SK-N-DZ (cell line): ENCODE measurements at regions not wholly inside any gene's neighbourhood (a gene's known extent, or its start where the extent isn't known, plus 50 kb on each side); places are given as distances from the start of the nearest gene placed in this dataset.
"Not testable (repeated sequence)": the region's sequence is repeated elsewhere in the genome, so short reads cannot be mapped to it uniquely, and the experiment has no call there.

Experiments
- DNase-seq: peaks from one replicate; pipeline ENCODE4 v3.0.0-alpha.2; 2015; ENCODE audit warnings: low spot score

DNA sequence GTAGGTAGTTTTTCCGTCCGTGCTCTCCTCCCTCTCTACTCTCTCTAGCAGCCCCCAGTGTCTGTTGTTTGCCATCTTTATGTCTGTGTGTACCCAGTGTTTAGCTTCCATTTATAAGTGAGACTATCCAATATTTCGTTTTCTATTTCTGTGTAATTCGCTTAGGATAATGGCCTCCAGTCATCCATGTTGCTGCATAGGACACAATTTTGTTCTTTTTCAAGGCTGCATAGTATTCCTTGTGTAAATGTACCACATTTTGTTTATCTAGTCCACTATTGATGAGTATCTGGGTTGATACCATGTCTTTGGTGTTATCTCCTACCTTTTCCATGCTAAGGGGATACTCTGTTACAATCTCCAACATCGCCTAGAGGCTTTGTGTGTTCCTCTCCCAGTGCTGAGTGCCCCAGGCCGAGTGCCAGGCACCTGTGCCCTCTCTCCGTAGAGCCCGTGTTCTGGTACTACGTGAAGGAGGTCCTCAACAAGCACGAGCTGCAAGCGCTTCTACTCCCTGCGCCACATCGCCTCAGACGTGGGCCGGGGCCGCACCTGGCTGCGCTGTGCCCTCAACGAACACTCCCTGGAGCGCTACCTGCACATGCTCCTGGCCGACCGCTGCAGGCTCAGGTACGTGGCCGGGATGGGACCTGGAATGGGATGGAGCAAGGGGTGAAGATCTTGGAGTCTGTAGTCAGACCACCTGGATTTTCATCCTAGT, 51.0 kb downstream of the NPIPB11 start:
- not testable (repeated sequence) for DNase-seq

DNA sequence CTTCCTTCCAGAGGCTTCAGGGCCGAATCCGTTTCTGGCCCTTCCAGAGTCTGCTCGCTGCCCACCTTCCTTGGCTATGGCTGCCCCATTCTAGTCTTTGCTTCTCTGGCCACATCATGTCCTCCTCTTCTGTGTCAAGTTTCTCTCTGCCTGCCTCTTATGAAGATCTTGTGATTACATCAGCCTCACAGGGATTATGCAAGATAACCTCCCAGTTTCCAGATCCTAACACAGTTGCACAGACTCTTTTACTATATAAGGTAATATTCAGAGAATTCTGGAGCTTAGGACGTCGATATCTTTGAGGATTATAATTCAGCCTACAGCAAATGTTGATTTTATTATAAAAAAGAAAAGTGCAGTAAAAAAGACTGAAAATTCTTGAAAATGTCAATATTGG, 52.1 kb downstream of the NPIPB11 start:
- not testable (repeated sequence) for DNase-seq

DNA sequence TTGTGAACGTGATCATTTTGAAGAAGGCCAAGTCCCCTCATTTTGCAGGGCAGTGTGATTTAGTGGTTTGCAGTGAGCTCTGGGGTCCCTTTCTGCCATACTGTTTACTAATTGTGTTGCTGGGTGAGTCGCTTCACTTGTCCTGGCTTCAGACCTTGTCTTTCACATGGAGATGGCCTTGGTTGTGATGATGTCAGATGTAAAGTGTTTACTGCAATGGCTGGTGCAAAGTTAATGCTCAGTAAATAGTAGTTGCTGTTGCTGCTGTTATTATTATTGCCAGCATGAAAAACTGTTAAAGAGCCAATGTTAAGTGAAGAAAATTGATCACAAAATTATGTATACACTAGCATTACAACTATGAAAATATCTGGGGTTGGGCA, 53.9 kb downstream of the NPIPB11 start:
- not testable (repeated sequence) for DNase-seq

DNA sequence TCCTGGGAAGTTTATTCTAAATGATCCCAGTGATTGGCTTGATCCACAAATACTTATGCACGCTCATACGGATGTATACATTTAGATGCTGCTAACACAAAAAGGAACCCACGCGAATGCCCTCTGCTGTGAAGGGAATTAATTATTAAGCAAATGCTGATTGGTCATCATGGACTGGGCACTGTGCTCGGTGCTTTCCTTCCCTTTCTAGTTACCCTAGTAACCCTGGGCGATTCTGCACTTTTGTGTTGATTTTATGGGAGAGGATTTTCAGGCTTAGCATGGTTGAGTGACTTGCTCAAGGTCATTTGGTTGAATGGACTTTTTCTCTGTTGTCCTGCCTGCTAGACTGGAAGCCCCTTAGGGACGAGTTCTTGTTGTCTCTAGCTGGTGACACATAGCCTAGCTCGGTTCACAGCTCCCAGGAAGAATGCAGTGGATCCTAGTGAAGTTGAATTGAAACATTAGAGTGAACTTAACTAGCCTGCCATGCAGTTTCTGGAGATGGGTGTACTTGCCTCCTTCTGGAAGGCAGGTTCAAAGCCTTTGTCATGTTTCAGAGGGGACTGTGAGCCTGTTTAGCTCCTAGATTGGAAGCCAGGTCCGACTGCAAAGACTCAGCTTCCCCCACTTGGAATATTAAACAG, 54.4 kb downstream of the NPIPB11 start:
- DNase-seq, result not testable (repeated sequence)

DNA sequence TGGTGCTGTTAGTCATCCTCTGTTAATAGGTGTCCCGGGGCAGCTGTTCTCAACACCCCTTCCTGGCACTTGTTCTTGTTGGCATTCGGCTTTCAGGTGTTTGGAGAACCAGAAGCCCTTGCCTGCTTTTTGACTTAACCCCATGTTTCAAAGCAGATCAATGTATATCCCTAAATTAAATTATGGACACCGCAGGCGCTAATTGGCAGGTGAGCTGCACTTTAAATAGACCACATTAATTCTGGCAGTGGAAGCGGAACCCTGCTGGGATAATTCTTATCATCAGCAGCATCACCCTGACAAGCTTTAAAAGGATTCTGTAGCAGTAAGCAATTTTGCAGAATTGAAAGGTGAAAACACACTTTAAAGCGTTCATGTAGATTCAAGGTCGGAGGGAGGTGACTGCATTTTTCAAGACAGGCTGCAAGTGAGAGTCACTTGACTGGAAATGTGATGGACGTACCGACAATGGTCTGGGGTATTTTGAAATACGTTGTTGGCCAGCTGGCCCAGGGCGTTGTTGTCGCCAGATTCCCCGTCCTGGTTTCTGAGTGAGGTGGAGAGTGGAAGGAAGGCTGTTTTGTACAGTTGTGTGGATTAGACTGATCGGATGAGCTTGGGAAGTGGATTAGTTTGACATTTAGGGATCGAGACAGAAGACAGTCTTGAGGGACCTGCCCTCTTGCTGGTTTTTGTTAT, 55.1 kb downstream of the NPIPB11 start:
- DNase-seq, result not testable (repeated sequence)

DNA sequence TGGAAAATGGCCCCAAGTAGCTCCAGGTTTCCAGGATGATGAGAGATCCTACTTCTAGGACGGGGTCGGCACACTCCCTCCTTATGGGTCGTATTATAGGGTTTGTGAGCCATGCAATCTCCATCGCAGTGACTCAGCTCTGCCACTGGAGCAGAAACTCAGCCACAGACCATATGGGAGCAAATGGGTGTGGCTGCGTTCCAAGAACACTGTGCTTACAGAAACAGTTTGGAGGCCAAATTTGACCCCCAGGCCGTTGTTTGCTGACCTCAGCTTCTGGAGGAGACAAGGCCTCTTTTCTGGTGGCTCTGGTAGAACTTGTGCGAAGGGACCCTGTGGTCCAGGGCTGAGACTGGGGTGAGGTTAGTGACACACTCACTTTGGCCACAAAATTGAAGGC, 56.5 kb downstream of the NPIPB11 start:
- not testable (repeated sequence) for DNase-seq

DNA sequence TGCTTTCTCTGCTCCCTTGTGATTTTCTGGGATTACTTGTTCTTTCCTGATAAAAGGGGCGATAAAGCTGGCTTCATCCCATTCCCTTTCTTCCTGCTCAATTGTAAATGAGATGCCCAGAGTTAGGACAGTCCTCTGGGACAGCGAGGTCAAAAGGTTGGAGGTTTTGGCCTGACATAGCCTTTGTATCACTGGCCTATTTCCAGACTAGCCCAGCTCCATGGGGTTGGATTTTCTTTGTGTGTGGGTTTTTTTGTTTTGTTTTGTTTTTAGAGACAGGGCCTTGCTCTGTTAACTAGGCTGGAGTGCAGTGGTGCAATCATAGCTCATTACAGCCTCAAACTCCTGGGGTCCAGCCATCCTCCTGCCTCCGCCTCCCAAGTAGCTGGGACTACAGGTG, 57.8 kb downstream of the NPIPB11 start:
- not testable (repeated sequence) for DNase-seq

DNA sequence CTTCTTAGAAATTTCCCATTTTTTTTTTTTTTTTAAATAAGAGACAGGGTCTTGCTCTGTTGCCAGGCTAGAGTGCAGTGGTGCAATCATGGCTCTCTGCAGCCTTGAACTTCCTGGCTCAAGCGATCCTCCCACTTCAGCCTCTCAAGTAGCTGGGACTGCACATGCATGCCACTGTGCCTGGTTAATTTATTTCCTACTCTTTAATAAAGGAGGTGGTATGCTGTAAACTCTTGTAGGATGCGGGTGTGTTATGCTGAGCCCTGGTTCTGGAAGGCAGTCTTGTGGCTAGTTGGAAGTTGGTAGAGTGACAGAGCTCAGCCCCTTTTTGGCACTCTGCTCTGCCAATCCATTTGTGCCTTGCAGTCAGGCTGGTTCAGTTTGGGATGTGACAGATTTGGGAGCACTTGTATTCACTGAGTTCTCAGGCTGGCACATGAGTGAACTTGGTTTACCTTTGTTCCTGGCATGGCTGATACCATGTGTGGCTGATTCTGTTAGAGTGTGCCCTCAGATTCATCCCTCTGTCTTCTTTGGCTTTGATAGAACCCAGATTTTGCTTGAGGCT, 58.3 kb downstream of the NPIPB11 start:
- DNase-seq, result not testable (repeated sequence)

DNA sequence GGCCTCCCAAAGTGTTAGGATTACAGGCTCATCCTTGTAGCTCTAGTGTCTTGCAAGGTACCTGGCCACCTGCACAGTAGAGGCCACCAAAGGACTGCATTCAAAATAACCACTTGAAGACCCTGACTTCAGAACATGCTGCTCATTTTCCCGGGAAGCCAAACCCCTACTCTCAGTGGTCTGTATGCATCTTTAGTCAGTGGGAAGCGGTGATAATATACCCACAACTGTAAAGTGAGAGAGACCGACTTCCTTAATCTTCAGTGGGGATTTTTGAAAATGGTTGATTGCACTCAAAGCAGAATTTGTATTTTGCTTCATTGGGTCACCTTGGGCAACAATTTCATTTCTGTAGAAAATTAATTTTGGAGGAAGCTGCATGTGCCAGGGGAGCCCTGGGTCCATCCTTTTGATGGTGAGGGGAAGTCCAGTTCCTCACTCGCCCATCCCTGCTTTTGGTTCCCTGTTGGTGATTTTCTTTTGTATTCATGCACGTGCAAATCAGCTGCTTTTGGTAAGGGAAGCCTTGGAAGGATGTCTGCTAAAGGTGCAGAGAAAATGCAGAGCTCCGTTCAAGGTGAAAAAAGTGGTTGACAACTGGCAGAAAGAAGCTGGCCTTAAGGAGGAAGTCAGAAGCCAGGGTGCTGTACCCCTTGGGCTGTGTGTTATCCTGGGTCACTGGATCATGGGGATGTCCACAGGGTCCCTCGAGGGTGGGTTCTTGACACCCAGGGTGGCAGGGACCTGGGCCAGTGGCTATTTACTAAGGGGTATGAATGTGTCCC, 59.5 kb downstream of the NPIPB11 start:
- DNase-seq, result not testable (repeated sequence)

DNA sequence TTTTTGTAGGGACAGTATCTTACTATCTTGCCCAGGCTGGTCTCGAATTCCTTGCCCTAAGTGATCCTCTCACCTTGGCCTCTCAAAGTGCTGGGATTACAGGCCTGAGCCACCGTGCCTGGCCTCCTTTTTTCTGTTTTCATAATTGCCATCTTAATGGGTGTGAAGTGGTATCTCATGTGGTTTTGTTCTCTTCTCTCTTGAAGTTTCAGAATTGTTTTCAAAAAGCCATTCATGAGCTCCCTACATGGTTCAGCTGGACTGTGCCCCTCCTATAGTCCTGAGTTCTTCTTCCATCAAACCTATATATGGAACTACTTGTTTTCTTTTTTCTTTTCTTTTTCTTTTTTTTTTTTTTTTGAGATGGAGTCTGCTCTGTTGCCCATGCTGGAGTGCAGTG, 60.3 kb downstream of the NPIPB11 start:
- DNase-seq, result not testable (repeated sequence)

DNA sequence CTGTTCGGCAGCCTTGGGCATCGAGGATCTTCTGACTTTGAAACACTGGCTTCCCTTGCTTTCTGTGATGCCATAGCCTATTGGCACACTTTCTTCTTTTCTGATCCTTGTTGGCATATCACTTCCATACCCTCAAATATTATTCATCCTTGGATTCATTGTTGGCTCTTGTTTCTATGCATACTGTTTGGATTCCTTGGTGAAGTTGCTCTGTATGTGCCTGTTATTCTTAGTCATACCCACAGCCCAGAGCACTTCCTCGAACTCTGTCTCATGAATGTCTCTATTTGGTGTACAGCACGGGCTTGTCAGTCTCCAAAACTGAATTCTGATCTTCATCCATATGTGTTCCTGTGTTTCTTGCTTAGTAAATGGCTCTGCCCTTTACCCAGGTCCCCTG, 63.6 kb downstream of the NPIPB11 start:
- DNase-seq, result not testable (repeated sequence)

DNA sequence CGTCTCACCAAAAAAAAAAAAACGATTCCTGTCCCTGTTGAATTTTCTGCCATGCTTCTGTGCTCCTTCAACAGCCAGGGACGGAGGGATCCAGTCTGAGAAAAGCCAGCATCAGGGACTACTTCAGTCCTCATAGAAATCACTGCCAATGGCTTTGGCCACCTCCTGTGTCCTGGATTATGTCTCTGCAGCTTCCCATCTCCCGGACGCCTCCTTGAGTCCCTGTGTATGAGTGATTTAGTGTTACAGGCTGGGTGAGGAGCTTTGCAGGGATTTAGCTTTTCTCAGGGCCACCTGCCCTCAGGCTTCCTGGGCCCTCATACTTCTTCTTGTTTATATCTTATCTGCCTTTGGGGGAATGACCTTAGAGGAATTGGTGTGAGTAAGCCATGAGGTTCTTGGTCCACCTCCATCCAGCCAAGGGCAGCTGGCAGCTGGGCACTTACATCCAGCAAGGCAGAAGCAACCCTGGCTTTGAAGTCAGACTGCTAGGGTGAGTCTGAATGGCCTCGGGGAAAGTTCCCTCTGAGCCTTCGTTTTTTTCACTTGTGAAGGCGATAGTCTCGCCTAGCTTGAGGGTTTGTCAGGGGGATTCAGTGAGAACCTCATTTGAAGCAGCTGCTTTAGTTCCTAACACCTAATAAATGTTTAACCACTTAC, 65.6 kb downstream of the NPIPB11 start:
- not testable (repeated sequence) for DNase-seq

DNA sequence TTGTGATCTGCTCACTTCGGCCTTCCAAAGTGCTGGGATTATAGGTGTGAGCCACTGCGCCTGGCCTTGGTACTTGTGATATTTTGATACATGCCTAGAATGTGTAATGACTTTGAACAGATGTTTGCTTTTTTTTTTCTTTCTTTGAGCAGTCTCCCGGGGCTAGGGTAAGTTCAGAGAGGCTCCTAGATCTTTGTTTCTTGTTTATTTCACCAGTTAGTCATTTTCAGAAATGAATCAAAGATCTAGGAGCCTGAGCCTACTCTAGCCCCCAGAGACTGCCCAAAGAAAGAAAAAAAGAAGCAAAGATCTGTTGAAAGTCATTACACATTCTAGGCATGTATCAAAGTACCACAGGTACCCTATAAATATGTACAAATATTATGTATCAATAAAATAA, 66.3 kb downstream of the NPIPB11 start:
- DNase-seq, result not testable (repeated sequence)

DNA sequence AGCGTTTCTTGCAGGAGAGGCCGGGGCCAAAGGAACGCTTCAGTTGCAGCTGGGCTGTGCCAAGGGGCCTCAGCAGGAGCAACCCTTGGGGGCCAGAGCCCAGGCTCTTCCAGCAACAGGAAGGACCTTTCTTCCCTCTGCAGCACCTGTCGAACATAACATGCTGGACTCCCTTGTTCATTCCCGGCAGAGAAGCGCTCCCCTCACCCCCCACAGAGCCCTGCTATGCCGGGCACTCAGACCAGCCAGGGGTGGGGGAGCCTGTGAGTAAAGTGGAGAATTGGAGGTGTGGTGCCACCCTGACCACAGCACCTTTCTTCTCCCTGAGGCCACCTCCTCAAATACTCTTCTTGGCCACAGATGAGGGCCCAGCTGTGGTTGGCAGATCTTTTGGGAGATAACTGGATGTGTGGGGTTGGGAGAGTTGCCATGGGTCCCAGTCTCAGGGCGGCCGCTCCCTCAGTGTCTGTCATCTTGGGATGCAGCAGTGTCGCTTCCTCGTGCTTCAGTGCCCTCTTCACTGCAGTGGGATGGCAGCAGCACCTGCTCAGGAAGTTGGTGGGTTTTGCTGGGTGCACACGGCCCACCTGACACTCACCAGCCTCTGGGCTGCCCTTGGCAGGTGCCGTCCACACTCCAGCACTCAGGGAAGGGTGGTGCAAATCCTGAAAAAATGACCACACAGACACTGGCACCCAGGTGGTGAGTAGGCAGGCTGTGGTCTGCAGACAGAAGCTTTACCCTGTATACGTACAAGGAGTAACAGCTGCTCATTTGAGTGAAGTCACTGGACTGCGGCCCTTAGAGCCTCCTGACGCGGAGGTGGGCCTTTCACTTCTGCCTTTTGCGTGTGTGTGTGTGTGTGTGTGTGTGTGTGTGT, 67.5 kb downstream of the NPIPB11 start:
- DNase-seq, result not testable (repeated sequence)

DNA sequence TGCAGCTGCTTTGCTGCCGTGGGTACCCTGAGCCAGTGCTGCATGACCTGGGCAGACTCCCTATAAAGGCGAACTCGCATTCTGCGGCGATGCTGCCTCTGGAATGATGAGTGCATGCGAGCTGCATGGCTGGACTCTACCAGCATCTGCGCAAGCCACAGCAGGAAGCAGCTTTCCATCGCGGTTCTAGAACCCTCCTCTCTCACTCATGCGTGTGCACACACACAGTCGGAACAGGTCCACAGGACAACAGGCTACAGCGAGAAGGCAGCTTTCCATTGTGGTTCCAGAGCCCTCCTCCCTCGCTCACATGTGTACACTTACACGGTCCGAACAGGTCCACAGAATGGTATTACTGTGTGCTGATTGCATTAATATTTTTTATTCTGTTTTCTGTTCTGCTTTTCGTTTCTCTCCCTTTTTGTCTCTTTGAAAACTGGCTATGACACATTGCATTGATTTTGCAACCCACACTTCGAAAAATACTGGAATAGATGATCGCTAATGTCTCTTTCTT, 69.1 kb downstream of the NPIPB11 start:
- DNase-seq, result not testable (repeated sequence)

DNA sequence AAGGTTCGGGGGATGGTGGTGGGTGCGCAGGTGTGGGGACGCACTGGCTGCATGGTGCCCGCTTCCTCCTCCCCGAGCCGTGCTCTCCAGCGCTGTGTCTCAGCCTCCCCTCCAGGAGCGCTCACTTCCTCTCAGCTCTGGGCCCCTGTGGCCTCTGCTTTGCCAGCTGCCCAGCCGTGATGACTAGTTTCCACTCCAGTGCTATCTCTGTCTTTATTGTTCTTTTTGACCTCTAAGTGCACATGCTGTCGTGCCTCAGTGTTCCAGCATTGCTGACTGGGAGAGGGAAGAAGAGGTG, 71.0 kb downstream of the NPIPB11 start:
- not testable (repeated sequence) for DNase-seq

DNA sequence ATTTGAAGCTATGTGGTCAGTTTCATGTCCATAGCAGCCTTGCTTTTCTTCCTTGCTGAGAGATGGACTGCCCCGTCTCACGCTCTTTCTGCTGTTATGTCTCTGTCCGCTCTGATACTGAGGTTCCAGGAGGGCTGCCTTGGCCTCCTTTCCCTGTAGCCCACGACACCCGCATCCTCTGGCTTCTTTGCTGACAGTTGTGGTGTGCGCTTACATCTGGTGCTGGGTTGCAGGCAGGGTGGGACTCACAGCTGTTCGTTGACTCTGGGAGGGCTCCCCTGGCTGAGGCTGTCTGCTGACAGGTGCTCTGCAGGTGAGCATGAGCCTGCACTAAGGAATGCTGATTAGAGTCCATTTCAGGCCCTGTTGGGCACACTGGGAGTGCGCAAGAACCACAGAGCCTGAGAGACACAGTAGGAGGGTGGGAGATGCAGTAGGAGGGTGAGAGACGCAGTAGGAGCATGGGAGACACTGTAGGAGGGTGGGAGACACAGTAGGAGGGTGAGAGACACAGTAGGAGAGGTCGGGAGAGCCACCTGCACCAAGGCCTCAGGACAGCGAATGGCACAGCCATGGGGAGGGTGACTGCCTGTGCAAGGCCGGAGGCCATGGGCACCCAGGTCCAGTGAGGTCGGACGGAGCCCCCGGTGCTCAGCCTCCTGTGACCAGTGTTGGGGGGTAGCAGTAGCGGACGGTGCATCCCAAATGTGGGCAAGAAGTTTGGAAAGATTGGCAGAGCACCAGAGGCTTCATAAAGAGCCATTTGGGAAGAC, 71.5 kb downstream of the NPIPB11 start:
- DNase-seq, result not testable (repeated sequence)

DNA sequence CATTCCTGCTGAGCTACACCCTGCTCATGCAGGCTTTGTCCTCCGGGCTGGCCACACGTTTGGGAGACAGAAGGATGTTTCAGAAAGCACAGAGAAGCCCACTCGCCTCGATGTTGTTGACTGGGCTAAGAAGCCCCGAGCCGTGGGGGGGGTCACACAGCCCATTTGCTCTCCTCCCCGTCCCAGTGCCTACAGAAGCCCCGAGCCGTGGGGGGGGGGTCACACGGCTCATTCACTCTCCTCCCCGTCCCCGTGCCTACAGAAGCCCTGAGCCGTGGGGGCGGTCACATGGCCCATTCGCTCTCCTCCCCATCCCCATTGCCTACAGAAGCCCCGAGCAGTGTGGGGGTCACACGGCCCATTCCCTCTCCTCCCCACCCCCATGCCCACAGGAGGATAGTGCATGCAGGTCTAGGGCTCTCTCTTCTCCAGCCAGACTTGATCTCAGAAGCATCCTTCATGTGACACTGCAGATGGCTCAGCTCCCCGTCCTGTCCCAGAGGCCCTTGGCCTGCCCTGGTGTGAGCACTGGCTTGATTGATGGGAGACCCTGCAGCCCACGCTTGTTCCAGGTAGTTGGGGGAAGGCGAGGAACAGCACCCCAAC, 72.9 kb downstream of the NPIPB11 start:
- not testable (repeated sequence) for DNase-seq

DNA sequence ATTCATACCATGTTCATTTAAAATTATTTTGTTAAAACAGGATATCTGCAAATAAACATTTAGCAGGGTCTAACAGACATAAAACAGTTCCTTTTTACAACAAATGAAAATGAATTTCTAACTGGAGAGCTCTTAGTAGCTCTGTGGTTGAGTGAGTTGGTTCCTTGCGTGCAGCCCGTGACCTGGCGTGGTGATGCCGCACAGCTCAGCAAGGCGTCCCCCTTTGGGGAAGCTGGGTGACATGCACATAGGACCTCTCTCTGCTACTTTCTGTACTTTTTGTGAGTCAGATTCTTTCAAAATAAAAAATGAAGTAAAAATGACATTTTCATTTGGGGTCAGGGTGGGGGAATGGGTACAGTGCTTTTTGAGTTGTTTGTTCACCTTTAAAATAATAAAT, 75.9 kb downstream of the NPIPB11 start:
- not testable (repeated sequence) for DNase-seq
